H1 (cell line): ENCODE measurements at regions not wholly inside any gene's neighbourhood (a gene's known extent, or its start where the extent isn't known, plus 50 kb on each side); places are given as distances from the start of the nearest gene placed in this dataset.

Experiments
- CTCF ChIA-PET: fragments of 300-600 bp; sonication (Branson Sonifier 250); formaldehyde crosslinking; loops from one replicate; lab custom pipeline; 2021; ENCODE audit not compliant: partially characterized antibody; lab: Charles Lee
- POLR2A ChIA-PET: fragments of 300-600 bp; sonication (Branson Sonifier 250); formaldehyde crosslinking; loops from one replicate; lab custom pipeline; 2021; ENCODE audit warnings: inconsistent platforms; ENCODE audit not compliant: partially characterized antibody; lab: Charles Lee
- DNase-seq, 2 experiments: peaks; one replicate each; pipeline versions ENCODE4 v3.0.0 to v3.0.0-alpha.2; 2010 to 2022; ENCODE audit warnings: low spot score in 2 of 2, low read depth in 1 of 2, mixed read lengths in 1 of 2
- FAIRE-seq: peaks from 2 replicates; lab custom pipeline; 2011; peaks lifted over from hg19 to GRCh38; lab: Jason Lieb, UNC
- H2AFZ ChIP-seq: 2 replicates; pipeline ENCODE4 v1.8.1; 2012; ENCODE audit warnings: low read length, inconsistent platforms
- H2AK5ac ChIP-seq: 2 replicates; pipeline ENCODE4 v1.6.1; 2013; ENCODE audit warnings: low read depth, low read length
- H2BK120ac ChIP-seq: replicated peaks from 2 replicates; pipeline ENCODE3; 2013; ENCODE audit warnings: low read depth, low read length, inconsistent platforms
- H2BK12ac ChIP-seq: 2 replicates; pipeline ENCODE4 v1.6.1; 2013; ENCODE audit warnings: low read depth, low read length
- H2BK15ac ChIP-seq: 2 replicates; pipeline ENCODE4 v1.6.1; 2013; ENCODE audit warnings: low read length
- H2BK20ac ChIP-seq: 2 replicates; pipeline ENCODE4 v1.6.1; 2013; ENCODE audit warnings: low read length
- H2BK5ac ChIP-seq: 2 replicates; pipeline ENCODE4 v1.6.1; 2013; ENCODE audit warnings: low read depth, low read length
- H3K14ac ChIP-seq: 2 replicates; pipeline ENCODE4 v1.6.1; 2013; ENCODE audit warnings: inconsistent platforms; ENCODE audit not compliant: insufficient read length
- H3K18ac ChIP-seq: 2 replicates; pipeline ENCODE4 v1.6.1; 2013; ENCODE audit warnings: low read length; ENCODE audit errors: extremely low read depth
- H3K23ac ChIP-seq: 2 replicates; pipeline ENCODE4 v1.6.1; 2013; ENCODE audit warnings: inconsistent platforms; ENCODE audit not compliant: insufficient read length
- H3K23me2 ChIP-seq: 2 replicates; pipeline ENCODE4 v1.6.1; 2013; ENCODE audit warnings: low read depth, low read length
- H3K27ac ChIP-seq: 2 replicates; pipeline ENCODE4 v1.6.1; 2011; ENCODE audit warnings: low read depth, low read length, inconsistent platforms
- H3K27me3 ChIP-seq, 4 experiments: replicated peaks in 1 of 4; 1 replicate in 1 of 4; 2 replicates in 3 of 4; pipeline versions ENCODE4 v1.6.1 to v1.8.1; 2011 to 2013; ENCODE audit warnings: low read length in 3 of 4, mild to moderate bottlenecking in 3 of 4, inconsistent platforms in 2 of 4, mixed read lengths in 2 of 4, moderate library complexity in 1 of 4; ENCODE audit not compliant: control insufficient read depth in 3 of 4, insufficient read depth in 3 of 4; ENCODE audit errors: extremely low read depth in 1 of 4
- H3K36me3 ChIP-seq, 4 experiments: 2 replicates each; pipeline versions ENCODE4 v1.6.1 to v1.8.1; 2011 to 2013; ENCODE audit warnings: mild to moderate bottlenecking in 4 of 4, low read length in 3 of 4, moderate library complexity in 2 of 4, control low read depth in 1 of 4, inconsistent platforms in 1 of 4; ENCODE audit not compliant: insufficient read depth in 4 of 4, control insufficient read depth in 2 of 4
- H3K4ac ChIP-seq: replicated peaks from 2 replicates; pipeline ENCODE3; 2013; ENCODE audit warnings: low read length, low read depth, mixed read lengths, inconsistent platforms; ENCODE audit not compliant: insufficient read length
- H3K4me1 ChIP-seq, 4 experiments: replicated peaks in 1 of 4; 1 replicate in 1 of 4; 2 replicates in 3 of 4; pipeline versions ENCODE4 v1.6.1 to v1.8.1; 2011 to 2013; ENCODE audit warnings: low read length in 3 of 4, inconsistent platforms in 2 of 4, mixed read lengths in 1 of 4; ENCODE audit not compliant: insufficient read depth in 4 of 4, control insufficient read depth in 3 of 4
- H3K4me2 ChIP-seq, 2 experiments: 2 replicates each; pipeline versions ENCODE4 v1.6.1 to v1.8.1; 2011 to 2013; ENCODE audit warnings: low read depth in 2 of 2, low read length in 2 of 2, control low read depth in 1 of 2, inconsistent platforms in 1 of 2, mild to moderate bottlenecking in 1 of 2; ENCODE audit not compliant: insufficient read depth in 1 of 2
- H3K4me3 ChIP-seq, 4 experiments: fragments of 200-600, 300-600 bp in 1 of 4; sonication (generic), shearing (Covaris generic), sonication (Bioruptor Twin) in 1 of 4; 2 replicates each; pipeline versions ENCODE4 v1.5.1 to v1.8.1; 2011 to 2016; ENCODE audit warnings: low read length in 4 of 4, low read depth in 3 of 4, control low read depth in 2 of 4, inconsistent platforms in 2 of 4, mild to moderate bottlenecking in 2 of 4, mixed read lengths in 1 of 4, moderate library complexity in 1 of 4; ENCODE audit not compliant: insufficient read depth in 2 of 4; ENCODE audit errors: extremely low read depth in 1 of 4
- H3K56ac ChIP-seq: replicated peaks from 2 replicates; pipeline ENCODE3; 2013; ENCODE audit warnings: low read depth, mild to moderate bottlenecking, mixed read lengths, low read length, inconsistent platforms; ENCODE audit not compliant: insufficient read length
- H3K79me1 ChIP-seq: 2 replicates; pipeline ENCODE4 v1.6.1; 2013; ENCODE audit warnings: low read depth, low read length, control low read depth
- H3K79me2 ChIP-seq, 2 experiments: 2 replicates each; pipeline versions ENCODE4 v1.6.1 to v1.8.1; 2012 to 2013; ENCODE audit warnings: low read length in 2 of 2, mild to moderate bottlenecking in 2 of 2, inconsistent platforms in 1 of 2; ENCODE audit not compliant: insufficient read depth in 2 of 2, control insufficient read depth in 1 of 2
- H3K9ac ChIP-seq, 4 experiments: replicated peaks in 1 of 4; 1 replicate in 1 of 4; 2 replicates in 3 of 4; pipeline versions ENCODE4 v1.6.1 to v1.8.1; 2011 to 2013; ENCODE audit warnings: low read depth in 3 of 4, low read length in 3 of 4, control low read depth in 2 of 4, mild to moderate bottlenecking in 2 of 4, moderate library complexity in 2 of 4, inconsistent platforms in 1 of 4; ENCODE audit errors: extremely low read depth in 1 of 4
- H3K9me3 ChIP-seq, 2 experiments: 2 replicates each; pipeline versions ENCODE4 v1.6.1 to v1.8.1; 2012 to 2013; ENCODE audit warnings: mild to moderate bottlenecking in 2 of 2, moderate library complexity in 2 of 2, control low read depth in 1 of 2, inconsistent platforms in 1 of 2, low read depth in 1 of 2, low read length in 1 of 2, mixed read lengths in 1 of 2; ENCODE audit not compliant: insufficient read depth in 2 of 2
- H4K20me1 ChIP-seq, 2 experiments: replicated peaks in 1 of 2; 2 replicates each; pipeline versions ENCODE3 to v1.8.1; 2011 to 2013; ENCODE audit warnings: inconsistent platforms in 2 of 2, low read length in 2 of 2, mild to moderate bottlenecking in 1 of 2; ENCODE audit not compliant: insufficient read depth in 2 of 2, control insufficient read depth in 1 of 2
- H4K5ac ChIP-seq: 2 replicates; pipeline ENCODE4 v1.6.1; 2013; ENCODE audit warnings: low read length, low read depth, mixed read lengths, inconsistent platforms; ENCODE audit not compliant: insufficient read length
- H4K8ac ChIP-seq: 2 replicates; pipeline ENCODE4 v1.8.0; 2013; ENCODE audit warnings: mild to moderate bottlenecking, moderate library complexity, low read length, inconsistent platforms; ENCODE audit not compliant: insufficient read depth; ENCODE audit errors: extremely low read depth
- H4K91ac ChIP-seq: replicated peaks from 2 replicates; pipeline ENCODE3; 2013; ENCODE audit warnings: low read length, mixed read lengths, inconsistent platforms; ENCODE audit not compliant: insufficient read length
- BCL11A ChIP-seq, 2 experiments: IDR thresholded peaks; one replicate each; pipeline ENCODE4 v1.6.1; 2011; ENCODE audit warnings: low read depth in 2 of 2, low read length in 2 of 2, mild to moderate bottlenecking in 2 of 2
- EGR1 ChIP-seq: IDR thresholded peaks from 2 replicates; pipeline ENCODE4 v1.6.1; 2011; ENCODE audit warnings: low read depth, low read length, borderline replicate concordance
- FOSL1 ChIP-seq: IDR thresholded peaks from 2 replicates; pipeline ENCODE4 v1.6.1; 2011; ENCODE audit warnings: mild to moderate bottlenecking, low read depth, low read length, moderate library complexity; ENCODE audit not compliant: insufficient read depth
- GABPA ChIP-seq: IDR thresholded peaks from 2 replicates; pipeline ENCODE4 v1.6.1; 2011; ENCODE audit warnings: mild to moderate bottlenecking, low read length, moderate library complexity, borderline replicate concordance; ENCODE audit not compliant: insufficient read depth
- GTF2F1 ChIP-seq: IDR thresholded peaks from 2 replicates; pipeline ENCODE4 v1.6.1; 2012; ENCODE audit warnings: low read depth, low read length, improper control_type of control experiment, borderline replicate concordance
- MAFK ChIP-seq: IDR thresholded peaks from 2 replicates; pipeline ENCODE4 v1.6.1; 2012; ENCODE audit warnings: low read depth, mild to moderate bottlenecking, improper control_type of control experiment, low read length
- MAX ChIP-seq: IDR thresholded peaks from 2 replicates; pipeline ENCODE4 v1.6.1; 2012; ENCODE audit warnings: inconsistent platforms
- PHF8 ChIP-seq: fragments of 200-600 bp; sonication (generic); conservative IDR thresholded peaks from 2 replicates; pipeline ENCODE4 v1.7.1; 2012; ENCODE audit warnings: low read depth, mild to moderate bottlenecking, inconsistent platforms, low read length, moderate library complexity
- POLR2A ChIP-seq, 2 experiments: IDR thresholded peaks; 1 replicate in 1 of 2; 2 replicates in 1 of 2; pipeline ENCODE4 v1.6.1; 2011; ENCODE audit warnings: low read depth in 2 of 2, low read length in 2 of 2, mild to moderate bottlenecking in 2 of 2; ENCODE audit errors: control extremely low read depth in 1 of 2
- POLR2AphosphoS5 ChIP-seq: IDR thresholded peaks from 2 replicates; pipeline ENCODE4 v1.6.1; 2011; ENCODE audit warnings: low read depth, low read length
- RFX5 ChIP-seq: IDR thresholded peaks from 2 replicates; pipeline ENCODE4 v1.6.1; 2011; ENCODE audit warnings: low read depth, low read length, improper control_type of control experiment, borderline replicate concordance
- SIN3A ChIP-seq, 2 experiments: IDR thresholded peaks in 1 of 2; conservative IDR thresholded peaks in 1 of 2; 2 replicates each; pipeline ENCODE4 v1.6.1; 2011 to 2012; ENCODE audit warnings: low read length in 2 of 2, improper control_type of control experiment in 1 of 2, low read depth in 1 of 2, mild to moderate bottlenecking in 1 of 2
- SIRT6 ChIP-seq: IDR thresholded peaks from one replicate; pipeline ENCODE4 v1.7.1; 2012; ENCODE audit warnings: low read length, inconsistent platforms
- SIX5 ChIP-seq: IDR thresholded peaks from 2 replicates; pipeline ENCODE4 v1.6.1; 2011; ENCODE audit warnings: mild to moderate bottlenecking, low read depth, low read length
- SP2 ChIP-seq: IDR thresholded peaks from 2 replicates; pipeline ENCODE4 v1.6.1; 2012; ENCODE audit warnings: mild to moderate bottlenecking, low read length, inconsistent platforms
- SRF ChIP-seq: IDR thresholded peaks from 2 replicates; pipeline ENCODE4 v1.6.1; 2011; ENCODE audit warnings: mild to moderate bottlenecking, low read depth, low read length, moderate library complexity
- TCF12 ChIP-seq: IDR thresholded peaks from 2 replicates; pipeline ENCODE4 v1.6.1; 2011; ENCODE audit warnings: low read depth, mild to moderate bottlenecking, low read length
- WGBS, 2 experiments: shearing (Covaris generic) in 1 of 2; methylation state at CpG; one replicate each; pipeline versions ENCODE4 v1.1.6 to v1.1.7; 2013 to 2015; ENCODE audit warnings: low lambda C conversion rate in 2 of 2, mixed read lengths in 2 of 2, inconsistent platforms in 1 of 2, low coverage in 1 of 2, missing lambda C conversion rate in 1 of 2; ENCODE audit not compliant: insufficient replicate concordance in 2 of 2, insufficient coverage in 1 of 2, insufficient read length in 1 of 2; ENCODE audit errors: extremely low coverage in 1 of 2, missing lambda C conversion rate in 1 of 2; 5-methylcytosine and 5-hydroxymethylcytosine counted together

- H2BK20ac ChIP-seq: no peak overlapping the region
- no peak overlapping the region for H2BK120ac ChIP-seq
- POLR2A ChIA-PET: no interaction called here
- H3K56ac ChIP-seq: no peak overlapping the region
- no peak overlapping the region for H4K5ac ChIP-seq
- FAIRE-seq (no peak), DNase-seq (no peak)
- CTCF ChIA-PET: no interaction called here
- no peaks in the 10 kb centered on the region for H3K27me3 ChIP-seq
- H3K4me1 ChIP-seq: no peaks in the 10 kb centered on the region
- H3K79me2 ChIP-seq: no peaks in the 10 kb centered on the region
- no peaks in the 10 kb centered on the region for H3K9me3 ChIP-seq
- H3K9ac ChIP-seq: no peak overlapping the region
- H3K4me3 ChIP-seq: no peak overlapping the region
- no peak overlapping the region for H3K4ac ChIP-seq
- H2AFZ ChIP-seq: no peak overlapping the region
- H3K23me2 ChIP-seq: no peaks in the 10 kb centered on the region
- 92% methylated on average over 6 of the region's 6 CpGs; no CpG with 5 or more reads in 1 of the 2 experiments for WGBS, 2 experiments
- no peak overlapping the region for H2BK5ac ChIP-seq
- no peak overlapping the region for H3K14ac ChIP-seq
- H4K20me1 ChIP-seq: no peaks in the 10 kb centered on the region
- H3K23ac ChIP-seq: no peak overlapping the region
- no peak overlapping the region for H2BK12ac ChIP-seq
- no peak overlapping the region for H4K91ac ChIP-seq
- H3K18ac ChIP-seq: no peak overlapping the region
- H3K27ac ChIP-seq: no peak overlapping the region
- H3K4me2 ChIP-seq: no peak overlapping the region
- H4K8ac ChIP-seq: no peak overlapping the region
- H3K36me3 ChIP-seq: no peaks in the 10 kb centered on the region; a peak in 1 of 8 replicates
- H3K79me1 ChIP-seq: no peaks in the 10 kb centered on the region
- H2BK15ac ChIP-seq: no peak overlapping the region
- no peak overlapping the region for H2AK5ac ChIP-seq
- no peak for TF ChIP-seq POLR2A (IDR thresholded peaks at IDR 0.05; ENCODE audit: control extremely low read depth in 1 of 2, low read depth in 2 of 2, low read length in 2 of 2)
- TF ChIP-seq FOSL1: no peak
- no peak for TF ChIP-seq SRF
- TF ChIP-seq RFX5: no peak
- TF ChIP-seq SIN3A (conservative IDR thresholded peaks at IDR 0.05 in 1 of 2, IDR thresholded peaks at IDR 0.05 in 1 of 2; ENCODE audit: low read depth in 1 of 2, low read length in 2 of 2): no peak
- no peak for TF ChIP-seq POLR2AphosphoS5
- no peak for TF ChIP-seq SIX5
- no peak for TF ChIP-seq SIRT6
- no peak for TF ChIP-seq SP2
- TF ChIP-seq PHF8: no peak
- TF ChIP-seq MAFK: no peak
- no peak for TF ChIP-seq BCL11A (IDR thresholded peaks at IDR 0.05; ENCODE audit: low read depth in 2 of 2, low read length in 2 of 2)
- TF ChIP-seq GTF2F1: no peak
- TF ChIP-seq MAX: no peak
- no peak for TF ChIP-seq GABPA
- no peak for TF ChIP-seq EGR1
- TF ChIP-seq TCF12: no peak
Observed at GRCh38 chr10:85168243-85168642, 839.9 kb downstream of the CCSER2 start.
